HFFc6 (cell line): ENCODE measurements at regions not wholly inside any gene's neighbourhood (a gene's known extent, or its start where the extent isn't known, plus 50 kb on each side); places are given as distances from the start of the nearest gene placed in this dataset.

Experiments used
- DNase-seq: peaks from one replicate; pipeline ENCODE4 v3.0.0-alpha.2; 2018
- H3K27ac Mint-ChIP-seq: 2 replicates; pipeline ENCODE4 v1.8.0; 2020; ENCODE audit warnings: mild to moderate bottlenecking, mixed read lengths
- H3K27me3 Mint-ChIP-seq: 2 replicates; pipeline ENCODE4 v1.8.0; 2021; ENCODE audit warnings: mild to moderate bottlenecking, moderate library complexity, mixed read lengths; ENCODE audit not compliant: insufficient read depth
- H3K36me3 Mint-ChIP-seq: 2 replicates; pipeline ENCODE4 v1.8.0; 2021; ENCODE audit warnings: low read depth, mixed read lengths
- H3K4me1 Mint-ChIP-seq: 2 replicates; pipeline ENCODE4 v1.8.0; 2020; ENCODE audit warnings: low read depth, mixed read lengths
- H3K4me3 Mint-ChIP-seq: 2 replicates; pipeline ENCODE4 v1.8.0; 2020; ENCODE audit warnings: mild to moderate bottlenecking, moderate library complexity, mixed read lengths
- H3K9me3 Mint-ChIP-seq: 2 replicates; pipeline ENCODE4 v1.8.0; 2020; ENCODE audit warnings: mild to moderate bottlenecking, mixed read lengths
- TF ChIP-seq, protein P1 (sequence below): fragments of 200-600 bp; sonication (generic); IDR thresholded peaks from 2 replicates; pipeline ENCODE4 v1.5.0; 2021; ENCODE audit warnings: antibody characterized with exemption, mild to moderate bottlenecking

DNA sequence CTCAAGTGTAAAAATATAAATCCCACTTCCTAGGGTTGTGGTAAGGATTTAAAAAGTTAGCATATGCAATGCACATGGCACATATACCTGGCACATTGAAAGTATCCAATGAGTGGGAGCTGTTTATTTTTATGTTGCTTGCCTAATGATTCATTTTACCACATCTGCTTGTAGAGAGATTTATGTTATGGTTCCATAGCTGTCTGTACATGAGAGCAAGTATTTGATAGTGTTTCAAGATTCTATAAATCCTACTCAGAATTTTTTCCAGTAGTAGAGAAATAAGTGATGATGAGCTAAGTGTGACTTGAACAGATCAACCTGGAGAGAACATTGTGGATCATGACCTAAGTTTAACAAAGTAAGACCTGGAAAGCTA, 125.3 kb upstream of the SPTLC3 start:
- Mint-ChIP-seq H3K4me3 (no peak overlapping the region), H3K27ac (no peak overlapping the region), H3K36me3 (no peaks in the 10 kb centered on the region)

DNA sequence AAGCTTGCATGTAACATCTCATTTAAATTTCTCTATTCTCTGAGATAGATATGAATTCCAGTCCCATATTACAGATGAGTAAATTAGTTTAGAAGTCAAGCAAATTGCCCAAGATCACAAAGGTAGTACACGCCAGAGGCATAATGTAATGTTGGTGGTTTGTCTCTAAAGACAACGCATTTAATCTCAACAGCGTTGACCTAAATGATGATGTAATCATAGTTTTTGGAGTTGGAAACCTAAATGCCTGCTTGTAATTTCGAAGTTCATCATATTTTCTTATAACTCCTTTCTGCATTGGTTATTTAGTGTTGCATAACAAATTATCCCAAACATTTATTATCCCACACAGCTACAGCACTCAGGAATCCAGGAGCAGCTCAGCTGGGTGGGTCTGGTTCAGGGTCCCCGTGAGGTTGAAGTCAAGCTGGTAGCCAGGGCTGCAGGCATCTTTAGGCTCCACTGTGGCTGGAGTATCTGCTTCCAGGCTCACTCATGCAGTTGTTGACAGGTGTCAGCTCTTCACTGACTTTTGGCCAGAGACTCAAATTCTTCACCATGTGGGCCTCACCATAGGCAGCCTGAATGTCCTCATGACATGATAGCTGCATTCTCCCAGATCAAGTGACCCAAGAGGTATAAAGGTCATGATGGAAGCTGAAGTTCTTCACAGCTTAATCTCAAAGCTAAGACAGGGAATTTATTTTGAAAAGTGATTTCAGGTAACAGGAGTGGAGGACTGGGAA, 122.0 kb upstream of the SPTLC3 start:
- Mint-ChIP-seq H3K36me3 (no peaks in the 10 kb centered on the region), H3K4me3 (no peak overlapping the region), H3K4me1 (no peaks in the 10 kb centered on the region), H3K9me3 (peaks cover 59% of the 10 kb centered on the region), H3K27me3 (no peaks in the 10 kb centered on the region; the same call in 1 of the 2 replicates), H3K27ac (no peak overlapping the region)
- no peak for DNase-seq
- TF ChIP-seq, protein P1, sequence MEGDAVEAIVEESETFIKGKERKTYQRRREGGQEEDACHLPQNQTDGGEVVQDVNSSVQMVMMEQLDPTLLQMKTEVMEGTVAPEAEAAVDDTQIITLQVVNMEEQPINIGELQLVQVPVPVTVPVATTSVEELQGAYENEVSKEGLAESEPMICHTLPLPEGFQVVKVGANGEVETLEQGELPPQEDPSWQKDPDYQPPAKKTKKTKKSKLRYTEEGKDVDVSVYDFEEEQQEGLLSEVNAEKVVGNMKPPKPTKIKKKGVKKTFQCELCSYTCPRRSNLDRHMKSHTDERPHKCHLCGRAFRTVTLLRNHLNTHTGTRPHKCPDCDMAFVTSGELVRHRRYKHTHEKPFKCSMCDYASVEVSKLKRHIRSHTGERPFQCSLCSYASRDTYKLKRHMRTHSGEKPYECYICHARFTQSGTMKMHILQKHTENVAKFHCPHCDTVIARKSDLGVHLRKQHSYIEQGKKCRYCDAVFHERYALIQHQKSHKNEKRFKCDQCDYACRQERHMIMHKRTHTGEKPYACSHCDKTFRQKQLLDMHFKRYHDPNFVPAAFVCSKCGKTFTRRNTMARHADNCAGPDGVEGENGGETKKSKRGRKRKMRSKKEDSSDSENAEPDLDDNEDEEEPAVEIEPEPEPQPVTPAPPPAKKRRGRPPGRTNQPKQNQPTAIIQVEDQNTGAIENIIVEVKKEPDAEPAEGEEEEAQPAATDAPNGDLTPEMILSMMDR, result no peak

More for the DNA sequence above, 125.3 kb upstream of the SPTLC3 start:
- no peak for DNase-seq
- Mint-ChIP-seq H3K4me1 (no peaks in the 10 kb centered on the region), H3K27me3 (no peaks in the 10 kb centered on the region; the same call in 1 of the 2 replicates), H3K9me3 (peaks cover 52% of the 10 kb centered on the region)
- TF ChIP-seq, protein P1, result no peak

DNA sequence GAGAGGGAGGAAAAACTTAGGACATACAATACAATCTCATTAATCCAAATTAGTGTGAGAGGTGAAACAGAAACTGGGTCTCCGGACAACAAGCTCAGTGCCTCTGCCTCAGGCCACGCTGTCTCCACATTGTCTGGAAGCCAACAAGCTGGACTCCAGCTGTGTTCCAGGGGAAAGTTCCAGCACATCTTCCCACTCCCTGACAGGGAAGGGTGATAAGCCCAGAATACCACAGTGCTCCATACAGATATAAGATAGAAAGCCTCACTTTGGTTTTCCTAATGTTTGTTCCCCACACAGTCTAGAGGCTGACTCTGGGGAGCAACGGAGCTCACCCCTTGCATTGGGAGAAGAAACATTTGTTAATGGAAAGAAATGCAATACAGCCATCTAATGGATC, 117.1 kb upstream of the SPTLC3 start:
- TF ChIP-seq, protein P1, result no peak
- H3K36me3 Mint-ChIP-seq, result no peaks in the 10 kb centered on the region

DNA sequence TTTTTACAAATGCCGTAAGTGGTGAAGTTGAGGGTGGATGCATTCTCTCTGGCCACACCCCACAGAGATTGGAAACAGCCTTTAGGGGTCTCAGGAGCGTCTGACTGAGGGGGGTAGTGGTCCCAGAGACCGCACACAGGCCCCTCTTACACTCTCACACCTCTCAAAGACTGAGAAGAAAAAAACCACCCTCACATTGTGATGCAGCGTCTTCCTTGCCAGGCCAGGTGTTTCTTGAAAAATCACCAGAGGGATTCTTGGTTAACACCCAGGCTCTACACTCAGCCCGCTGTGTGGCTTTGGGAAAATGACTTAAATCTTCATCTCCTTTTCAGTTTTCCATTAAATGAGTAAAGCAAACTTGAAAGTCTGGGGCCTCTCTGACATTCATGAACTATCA, 115.8 kb upstream of the SPTLC3 start:
- Mint-ChIP-seq H3K36me3 (no peaks in the 10 kb centered on the region), H3K4me1 (no peaks in the 10 kb centered on the region), H3K9me3 (peaks cover 60% of the 10 kb centered on the region), H3K27ac (no peak overlapping the region), H3K27me3 (no peaks in the 10 kb centered on the region; the same call in 1 of the 2 replicates), H3K4me3 (no peak overlapping the region)
- TF ChIP-seq, protein P1, result no peak
- DNase-seq, result no peak

More for the DNA sequence above, 117.1 kb upstream of the SPTLC3 start:
- no peak overlapping the region for H3K4me3 Mint-ChIP-seq
- DNase-seq, result no peak
- no peaks in the 10 kb centered on the region for H3K4me1 Mint-ChIP-seq
- H3K27ac Mint-ChIP-seq, result no peak overlapping the region
- H3K27me3 Mint-ChIP-seq, result no peaks in the 10 kb centered on the region; the same call in 1 of the 2 replicates
- H3K9me3 Mint-ChIP-seq, result peaks cover 72% of the 10 kb centered on the region

DNA sequence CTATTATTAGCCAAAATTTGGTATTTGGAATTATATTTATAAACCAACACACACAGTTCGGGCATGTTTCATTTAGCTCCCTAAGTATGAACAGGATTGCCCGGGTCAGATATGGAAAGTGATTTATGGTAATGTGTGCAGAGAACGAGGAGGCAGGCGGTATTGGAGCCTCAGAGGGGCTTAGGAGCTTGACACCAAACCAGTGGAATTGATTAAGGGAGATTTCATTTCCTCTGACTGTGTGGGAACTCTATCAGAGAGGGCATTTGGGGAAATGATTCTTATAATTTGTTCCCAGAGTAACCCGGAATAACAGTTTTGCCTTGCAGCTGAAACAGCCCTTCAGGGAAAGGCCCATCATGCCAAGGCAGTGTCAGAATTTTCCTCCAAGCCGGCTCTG, 115.1 kb upstream of the SPTLC3 start:
- H3K27ac Mint-ChIP-seq, result no peak overlapping the region
- no peaks in the 10 kb centered on the region for H3K36me3 Mint-ChIP-seq
- peaks cover 57% of the 10 kb centered on the region for H3K9me3 Mint-ChIP-seq
- no peaks in the 10 kb centered on the region for H3K4me1 Mint-ChIP-seq
- H3K27me3 Mint-ChIP-seq, result no peaks in the 10 kb centered on the region; the same call in 1 of the 2 replicates
- no peak overlapping the region for H3K4me3 Mint-ChIP-seq
- no peak for DNase-seq
- TF ChIP-seq, protein P1, result no peak
